H1 (cell line): ENCODE measurements at regions not wholly inside any gene's neighbourhood (a gene's known extent, or its start where the extent isn't known, plus 50 kb on each side); places are given as distances from the start of the nearest gene placed in this dataset.

ENCODE experiments used
- CEBPB ChIP-seq: IDR thresholded peaks from 2 replicates; pipeline ENCODE4 v1.6.1; 2012; ENCODE audit warnings: low read depth, low read length
- CTCF ChIP-seq, 3 experiments: IDR thresholded peaks; 1 replicate in 2 of 3; 2 replicates in 1 of 3; pipeline versions ENCODE4 v1.5.1 to v1.6.1; 2011; ENCODE audit warnings: low read length in 3 of 3, mild to moderate bottlenecking in 3 of 3, inconsistent platforms in 2 of 3, low read depth in 1 of 3, moderate library complexity in 1 of 3; ENCODE audit not compliant: insufficient read depth in 1 of 3; ENCODE audit errors: control extremely low read depth in 1 of 3
- EP300 ChIP-seq, 2 experiments: IDR thresholded peaks; 1 replicate in 1 of 2; 2 replicates in 1 of 2; pipeline ENCODE4 v1.6.1; 2011 to 2012; ENCODE audit warnings: low read depth in 2 of 2, low read length in 2 of 2, mild to moderate bottlenecking in 2 of 2, borderline replicate concordance in 1 of 2, inconsistent platforms in 1 of 2, moderate library complexity in 1 of 2
- NRF1 ChIP-seq: IDR thresholded peaks from 2 replicates; pipeline ENCODE4 v1.6.1; 2011; ENCODE audit warnings: mild to moderate bottlenecking, low read depth, low read length, improper control_type of control experiment
- TBP ChIP-seq: IDR thresholded peaks from 2 replicates; pipeline ENCODE4 v1.6.1; 2011; ENCODE audit warnings: low read depth, low read length, improper control_type of control experiment

DNA sequence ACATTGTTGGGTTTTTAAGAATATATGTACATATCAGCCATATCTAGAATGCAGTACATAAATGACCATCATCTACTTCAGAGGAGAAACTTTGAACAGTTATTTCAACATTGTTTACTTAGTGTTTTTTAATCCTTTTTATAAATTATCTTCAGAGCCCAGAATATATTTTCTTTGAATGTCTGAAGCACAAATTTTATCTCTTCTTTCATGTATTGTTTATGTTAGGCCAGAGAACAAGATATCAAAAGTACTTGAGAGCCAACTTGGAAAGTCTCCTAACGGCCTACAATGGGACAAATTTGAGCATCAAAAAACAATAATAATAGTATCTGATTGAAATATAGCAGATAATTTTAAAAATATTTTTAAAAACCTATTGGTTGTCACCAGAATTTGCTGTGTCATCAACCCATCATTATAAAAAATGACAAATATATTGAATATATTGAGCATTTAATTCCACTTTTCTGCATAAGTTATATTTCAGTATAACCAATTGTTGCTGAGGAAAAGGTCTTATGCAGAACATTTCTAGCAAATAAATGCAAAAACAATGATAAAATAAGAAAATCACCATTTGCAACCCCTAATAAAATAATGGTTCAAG is 67.5 kb upstream of the CCNG1 start:
- no peak for TF ChIP-seq CTCF (IDR thresholded peaks at IDR 0.05; ENCODE audit: control extremely low read depth in 1 of 3, insufficient read depth in 1 of 3, low read depth in 1 of 3, low read length in 3 of 3)
- TF ChIP-seq CEBPB = no peak
- TF ChIP-seq EP300 (IDR thresholded peaks at IDR 0.05; ENCODE audit: borderline replicate concordance in 1 of 2, low read depth in 2 of 2, low read length in 2 of 2) = no peak
- TF ChIP-seq NRF1 = no peak
- TF ChIP-seq TBP = no peak
